GM19455 (cell line): ENCODE measurements at regions not wholly inside any gene's neighbourhood (a gene's known extent, or its start where the extent isn't known, plus 50 kb on each side); places are given as distances from the start of the nearest gene placed in this dataset.
"Not testable (repeated sequence)": the region's sequence is repeated elsewhere in the genome, so short reads cannot be mapped to it uniquely, and the experiment has no call there.

Source experiments
- ATAC-seq: cut with Tn5 transposase; IDR thresholded peaks from one replicate; pipeline ENCODE4 v1.9.1; 2021; ENCODE audit not compliant: unreplicated experiment

- no peak for ATAC-seq
Measured at GRCh38 chr1:99441299-99442095, 177.2 kb downstream of the PLPPR4 start.

GRCh38 chr1:99444211-99444927, 180.1 kb downstream of the PLPPR4 start:
- not testable (repeated sequence) for ATAC-seq

GRCh38 chr1:99445071-99445470, 180.8 kb downstream of the PLPPR4 start:
- no peak for ATAC-seq

- ATAC-seq, result no peak
Measured at GRCh38 chr1:99445486-99445885, 181.2 kb downstream of the PLPPR4 start.

- ATAC-seq, result no peak
Measured at GRCh38 chr1:99447721-99448120, 183.4 kb downstream of the PLPPR4 start.

GRCh38 chr1:99455760-99456159, 190.2 kb upstream of the PALMD start:
- ATAC-seq, result no peak

GRCh38 chr1:99456536-99456935, 189.4 kb upstream of the PALMD start:
- ATAC-seq, result no peak

- no peak for ATAC-seq
Measured at GRCh38 chr1:99457381-99458165, 188.3 kb upstream of the PALMD start.

GRCh38 chr1:99461499-99461898, 184.4 kb upstream of the PALMD start:
- no peak for ATAC-seq

- ATAC-seq, result no peak
Measured at GRCh38 chr1:99464738-99465137, 181.2 kb upstream of the PALMD start.

- no peak for ATAC-seq
Measured at GRCh38 chr1:99465176-99465900, 180.6 kb upstream of the PALMD start.

- ATAC-seq, result no peak
Measured at GRCh38 chr1:99467645-99468044, 178.3 kb upstream of the PALMD start.

- ATAC-seq, result no peak
Measured at GRCh38 chr1:99469550-99469971, 176.4 kb upstream of the PALMD start.

- ATAC-seq, result no peak
Measured at GRCh38 chr1:99472893-99473292, 173.0 kb upstream of the PALMD start.

- no peak for ATAC-seq
Measured at GRCh38 chr1:99474350-99474893, 171.5 kb upstream of the PALMD start.

- no peak for ATAC-seq
Measured at GRCh38 chr1:99476058-99476457, 169.9 kb upstream of the PALMD start.

- ATAC-seq, result peak; percentile 75
Measured at GRCh38 chr1:99481391-99481996, 164.4 kb upstream of the PALMD start.

GRCh38 chr1:99482286-99482685, 163.6 kb upstream of the PALMD start:
- no peak for ATAC-seq

- no peak for ATAC-seq
Measured at GRCh38 chr1:99482750-99483149, 163.2 kb upstream of the PALMD start.

- ATAC-seq, result no peak
Measured at GRCh38 chr1:99490031-99490430, 155.9 kb upstream of the PALMD start.
